HL-60 (cell line): ENCODE measurements at regions not wholly inside any gene's neighbourhood (a gene's known extent, or its start where the extent isn't known, plus 50 kb on each side); places are given as distances from the start of the nearest gene placed in this dataset.

Source experiments
- DNase-seq, 2 experiments: peaks; one replicate each; pipeline ENCODE4 v3.0.0-alpha.2; 2010 to 2020; ENCODE audit warnings: low read depth in 1 of 2, low spot score in 1 of 2
- H3K27ac ChIP-seq: fragments of 250-450 bp; sonication (Bioruptor Pico); replicated peaks from 2 replicates; pipeline ENCODE4 v1.5.1; 2020; ENCODE audit warnings: mild to moderate bottlenecking, moderate library complexity
- H3K27me3 ChIP-seq: fragments of 250-450 bp; sonication (Bioruptor Pico); 2 replicates; pipeline ENCODE4 v1.5.1; 2021; ENCODE audit warnings: mild to moderate bottlenecking, moderate library complexity; ENCODE audit not compliant: insufficient read depth, poor library complexity, severe bottlenecking
- H3K4me3 ChIP-seq: replicated peaks from 2 replicates; pipeline ENCODE4 v1.5.1; 2011; ENCODE audit warnings: mild to moderate bottlenecking, control low read depth, low read length; ENCODE audit not compliant: insufficient read depth
- CTCF ChIP-seq: IDR thresholded peaks from one replicate; pipeline ENCODE4 v1.5.1; 2011; ENCODE audit warnings: low read length, control low read depth, inconsistent platforms; ENCODE audit not compliant: insufficient read depth
- GABPA ChIP-seq: IDR thresholded peaks from 2 replicates; pipeline ENCODE4 v1.6.1; 2012; ENCODE audit warnings: low read depth
- POLR2AphosphoS5 ChIP-seq: IDR thresholded peaks from 2 replicates; pipeline ENCODE4 v1.6.1; 2012; ENCODE audit warnings: low read depth
- REST ChIP-seq: IDR thresholded peaks from 2 replicates; pipeline ENCODE4 v1.6.1; 2012; ENCODE audit warnings: low read depth; ENCODE audit not compliant: insufficient replicate concordance
- SPI1 ChIP-seq: IDR thresholded peaks from 2 replicates; pipeline ENCODE4 v1.6.1; 2012; ENCODE audit warnings: low read depth, mild to moderate bottlenecking, borderline replicate concordance

GRCh38 chr12:105765053-105766014, 373.4 kb downstream of the NUAK1 start:
- no peak overlapping the region for H3K4me3 ChIP-seq
- no peak overlapping the region for H3K27ac ChIP-seq
- DNase-seq, result no peak
- TF ChIP-seq SPI1, result no peak
- no peak for TF ChIP-seq REST
- TF ChIP-seq POLR2AphosphoS5, result no peak
- no peak for TF ChIP-seq CTCF
- TF ChIP-seq GABPA, result no peak
- H3K27me3 ChIP-seq, result peaks cover 3% of the 10 kb centered on the region

- no peak overlapping the region for H3K27ac ChIP-seq
- H3K27me3 ChIP-seq, result peaks cover 3% of the 10 kb centered on the region
- H3K4me3 ChIP-seq, result no peak overlapping the region
- no peak for DNase-seq
- TF ChIP-seq CTCF (no peak), GABPA (no peak)
Measured at GRCh38 chr12:105766029-105766428, 372.7 kb downstream of the NUAK1 start.

- no peak overlapping the region for H3K4me3 ChIP-seq
- peaks cover 3% of the 10 kb centered on the region for H3K27me3 ChIP-seq
- no peak overlapping the region for H3K27ac ChIP-seq
- no peak for DNase-seq
- TF ChIP-seq REST (no peak), SPI1 (no peak), POLR2AphosphoS5 (no peak), CTCF (no peak), GABPA (no peak)
Measured at GRCh38 chr12:105769486-105769885, 369.3 kb downstream of the NUAK1 start.

- Histone ChIP-seq H3K4me3 (no peak overlapping the region), H3K27ac (no peak overlapping the region), H3K27me3 (no peaks in the 10 kb centered on the region)
- TF ChIP-seq SPI1 (no peak), POLR2AphosphoS5 (no peak), REST (no peak), GABPA (no peak), CTCF (no peak)
- DNase-seq, result no peak
Measured at GRCh38 chr12:105773471-105773870, 365.3 kb downstream of the NUAK1 start.
